HL-60/S4 treated with phorbol 12-myristate 13-acetate at 8.2 ng/mL for 4 days and 3 days (cell line): ENCODE measurements at regions not wholly inside any gene's neighbourhood (a gene's known extent, or its start where the extent isn't known, plus 50 kb on each side); places are given as distances from the start of the nearest gene placed in this dataset.

Experiments
- in situ Hi-C: fragments of 300-500 bp; cut with MboI; formaldehyde crosslinking; loops from 2 replicates; pipeline ENCODE4 v1.15.0; 2022; ENCODE audit warnings: low sequenced_read_pairs

DNA sequence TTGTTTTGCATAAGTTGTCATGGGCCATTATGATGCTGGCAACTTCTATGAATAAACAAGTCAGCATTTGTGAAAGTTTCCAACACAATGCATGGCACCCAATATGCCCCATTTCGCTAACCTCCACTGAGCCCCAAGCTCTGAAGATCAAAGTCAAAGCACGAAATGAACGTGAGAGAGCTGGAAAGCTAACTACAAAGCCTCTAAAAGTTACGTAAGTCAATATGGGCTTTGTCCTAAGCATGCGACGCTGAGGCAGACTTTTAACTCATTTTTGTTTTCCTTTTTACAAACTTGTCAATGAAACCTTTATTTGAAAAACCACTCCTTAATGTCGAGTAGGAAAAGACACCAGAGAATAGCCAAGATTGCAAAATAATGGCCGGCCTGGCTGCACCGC, 131.6 kb upstream of the NUDT7 start:
- in situ Hi-C loops = no loop called here

DNA sequence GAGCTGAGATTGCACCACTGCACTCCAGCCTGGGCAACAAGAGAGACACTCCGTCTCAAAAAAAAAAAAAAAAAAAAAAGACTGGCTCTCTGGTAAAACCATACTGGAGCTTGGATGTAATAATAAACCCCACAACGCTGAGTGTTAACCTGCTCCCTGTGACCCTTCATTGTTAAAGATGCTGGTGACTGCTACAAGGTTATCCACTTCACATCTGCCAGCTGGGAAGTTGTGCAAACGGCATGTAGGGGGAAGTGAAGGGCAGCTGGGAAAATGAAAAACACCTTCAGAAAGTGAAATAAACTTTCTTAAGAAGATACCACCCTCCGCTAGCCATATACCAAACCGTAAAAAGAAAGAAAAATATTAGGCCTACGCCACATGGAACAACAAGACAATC, 131.0 kb upstream of the NUDT7 start:
- in situ Hi-C loops = no loop called here

DNA sequence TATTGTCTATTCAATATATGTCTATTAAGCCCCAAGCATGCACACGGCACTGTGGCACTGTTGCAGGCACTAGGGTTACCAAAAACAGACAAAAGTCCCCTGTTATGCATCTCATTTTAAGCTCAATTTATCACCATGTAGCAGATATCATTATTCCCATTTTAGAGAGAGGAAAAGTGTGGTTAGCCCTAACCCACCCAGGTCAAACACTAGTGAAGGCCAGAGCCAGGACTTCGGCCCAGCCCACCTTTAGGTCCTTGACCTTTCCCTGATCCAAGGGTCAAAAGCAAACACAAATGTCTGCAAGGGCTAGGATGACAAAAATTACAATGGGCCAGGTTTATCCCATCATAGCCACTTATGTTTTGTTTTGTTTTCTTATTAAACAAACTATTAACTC, 130.3 kb upstream of the NUDT7 start:
- in situ Hi-C loops = no loop called here

DNA sequence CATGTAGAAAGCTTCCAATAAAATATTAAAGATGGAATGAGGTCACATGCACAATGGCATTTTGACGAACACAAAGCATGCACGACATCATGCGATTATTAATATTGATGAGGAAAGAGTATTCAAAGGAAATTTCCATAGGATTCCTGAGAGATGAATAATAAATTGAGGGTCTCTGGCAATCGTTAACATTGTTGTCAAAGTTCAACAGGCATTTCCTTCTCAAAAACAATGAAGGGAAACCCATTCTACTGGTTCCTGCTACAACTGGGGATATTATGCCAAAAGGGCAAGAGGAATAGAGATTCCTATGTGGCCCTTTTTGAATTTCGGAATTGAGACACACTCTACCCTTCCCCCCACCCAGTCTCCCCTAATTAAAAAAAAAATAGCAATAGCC, 128.3 kb upstream of the NUDT7 start:
- in situ Hi-C loops = no loop called here

DNA sequence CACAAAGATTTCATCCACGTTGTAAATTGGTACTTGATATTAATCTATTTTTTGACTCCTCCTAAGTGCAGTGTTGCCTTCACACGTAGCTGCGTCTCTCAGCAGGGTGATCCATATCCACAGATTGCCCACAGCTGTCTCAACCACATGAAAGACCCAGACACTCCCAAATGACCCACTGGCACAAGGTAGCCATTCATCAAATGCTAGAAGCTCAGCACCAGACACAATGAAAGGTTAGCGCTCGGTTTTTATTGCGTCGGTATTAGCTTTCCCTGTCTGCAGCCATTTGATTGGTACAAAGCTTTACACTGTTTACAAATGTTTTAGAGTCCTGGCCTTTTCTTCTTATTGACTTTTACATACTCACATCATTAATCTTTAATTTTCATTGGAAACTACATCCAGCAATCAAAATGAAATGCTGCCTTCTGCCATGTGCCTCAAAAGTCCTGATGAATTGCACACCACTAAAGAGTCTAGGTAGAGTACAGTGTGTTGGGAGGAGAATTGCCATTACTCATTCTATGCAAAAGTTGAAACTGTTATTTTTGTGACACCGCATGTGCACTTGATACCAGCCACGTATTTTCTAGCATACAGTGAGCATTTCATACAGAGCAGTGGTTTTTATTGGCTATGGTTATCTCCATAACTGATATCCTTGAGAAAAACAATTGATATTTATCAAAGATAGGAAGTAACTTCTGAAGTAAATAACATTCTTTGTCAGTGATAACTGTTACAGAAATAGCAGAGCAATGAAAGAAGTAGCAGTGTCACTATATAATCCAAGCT, 127.3 kb upstream of the NUDT7 start:
- in situ Hi-C loops = no loop called here

DNA sequence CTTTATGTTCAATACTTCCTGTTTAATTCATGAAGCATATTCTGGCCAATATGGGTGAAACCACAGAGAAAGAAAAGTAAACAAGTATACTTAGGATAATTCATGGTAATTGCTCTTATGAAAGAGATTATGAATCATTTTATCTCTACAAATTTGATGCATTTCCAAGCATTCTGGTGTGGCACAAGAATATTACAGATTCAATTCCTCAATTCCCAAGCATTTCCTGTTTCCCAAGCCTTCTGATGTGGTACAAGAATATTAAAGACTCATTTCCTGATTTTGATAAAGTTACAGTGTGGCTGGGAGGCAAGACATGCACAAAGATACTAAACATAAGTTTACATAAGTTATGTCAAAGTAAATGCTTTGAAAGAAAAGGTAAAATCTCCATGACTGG, 126.1 kb upstream of the NUDT7 start:
- in situ Hi-C loops = no loop called here

DNA sequence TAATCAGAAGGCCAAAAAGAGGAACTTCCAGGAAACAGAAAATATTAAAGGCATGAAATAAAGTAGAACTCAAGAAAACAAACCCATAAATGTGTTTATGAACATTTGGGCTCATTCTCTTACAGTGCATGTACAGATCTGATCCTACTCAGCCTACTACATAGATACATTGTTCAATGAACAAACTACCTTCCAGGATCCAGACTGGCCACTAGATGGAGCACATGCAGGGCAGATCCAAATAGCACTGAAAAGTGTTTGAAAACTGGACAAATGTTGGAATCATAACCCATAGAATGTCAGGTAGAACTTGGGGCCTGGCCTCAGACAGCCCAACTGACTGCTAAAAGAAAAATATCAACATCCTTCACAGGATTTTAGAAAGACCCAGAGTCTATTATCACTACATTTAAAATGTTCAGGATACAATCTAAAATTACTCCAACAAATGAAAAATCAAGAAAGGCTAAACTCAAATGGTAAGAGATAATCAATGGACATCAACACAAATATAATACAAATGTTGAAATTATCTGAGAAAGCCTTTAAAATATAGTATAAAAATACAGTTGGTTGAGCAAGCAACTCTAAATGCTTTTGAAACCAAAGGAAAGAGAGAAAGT, 122.4 kb upstream of the NUDT7 start:
- in situ Hi-C loops = no loop called here

DNA sequence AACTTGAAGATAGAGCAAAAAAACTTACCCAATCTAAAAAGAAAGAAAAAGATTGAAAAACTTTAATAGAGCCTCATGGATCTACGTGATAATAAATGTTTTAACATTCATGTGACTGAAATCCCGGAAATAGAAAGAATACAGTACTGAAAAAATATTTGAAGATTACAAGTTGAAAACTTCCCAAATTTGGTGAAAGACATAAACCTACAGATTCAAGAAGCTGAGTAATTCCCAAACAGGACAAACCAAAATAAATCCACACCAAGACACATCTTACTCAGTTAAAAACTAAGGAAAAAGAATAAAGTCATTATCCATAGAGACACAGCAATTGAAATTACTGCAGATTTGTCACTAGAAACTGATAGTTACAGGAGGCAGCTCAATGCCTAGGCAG, 121.8 kb upstream of the NUDT7 start:
- in situ Hi-C loops = no loop called here

DNA sequence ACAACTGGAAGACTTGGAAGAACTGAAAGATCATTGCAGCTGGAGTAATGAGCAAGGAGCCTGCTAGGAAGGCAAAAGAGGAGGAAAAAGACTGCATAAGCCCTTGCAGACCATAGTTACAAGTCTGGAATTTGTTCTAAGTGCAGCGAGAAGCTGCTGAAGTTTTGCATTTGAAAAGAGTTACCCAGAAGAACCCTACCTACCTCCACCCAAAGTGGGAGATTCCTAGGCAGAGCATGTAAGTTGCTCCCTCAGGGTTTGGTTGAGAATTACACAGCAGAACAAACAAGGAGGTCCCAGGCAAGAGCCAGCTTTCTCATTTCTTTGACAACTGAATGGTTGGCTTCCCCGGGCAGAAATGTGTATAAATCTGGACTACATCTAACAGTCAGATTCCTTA, 118.7 kb upstream of the NUDT7 start:
- in situ Hi-C loops = no loop called here

DNA sequence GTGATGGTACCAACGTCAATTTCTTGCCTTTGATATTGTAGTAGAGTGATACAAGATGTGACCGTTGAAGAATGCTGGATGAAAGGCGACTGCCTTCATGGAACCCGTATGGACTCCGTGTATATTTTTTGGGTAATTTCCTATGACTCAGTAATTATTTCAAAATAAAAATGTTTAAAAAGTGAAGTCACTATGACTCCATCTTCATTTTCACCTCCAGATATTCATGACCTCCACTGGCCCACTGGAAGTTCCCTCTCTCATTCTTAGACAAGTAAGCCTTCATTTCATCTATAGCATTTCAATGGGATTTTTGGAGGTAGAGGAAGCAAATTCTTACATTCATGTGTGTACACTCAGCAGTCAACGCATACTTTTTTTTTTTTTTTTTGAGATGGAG, 111.8 kb upstream of the NUDT7 start:
- in situ Hi-C loops = no loop called here

DNA sequence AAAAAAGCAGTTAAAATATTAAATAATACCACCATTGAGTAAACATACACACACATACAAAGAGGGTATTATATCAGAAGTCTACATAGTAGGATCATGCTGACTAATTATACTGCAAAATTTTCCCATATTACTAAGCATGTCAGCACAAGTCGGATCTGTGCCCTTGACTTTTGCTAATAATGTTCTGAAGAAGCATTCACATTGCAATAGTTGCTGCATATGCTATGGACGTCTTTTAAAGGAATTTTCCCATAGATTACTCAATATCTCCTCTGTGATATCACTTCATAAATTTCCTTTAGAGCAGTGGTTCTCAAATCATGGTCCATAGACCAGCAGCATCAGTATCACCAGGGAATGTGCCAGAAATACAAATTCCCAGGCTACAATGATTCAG, 110.9 kb upstream of the NUDT7 start:
- in situ Hi-C loops = no loop called here

DNA sequence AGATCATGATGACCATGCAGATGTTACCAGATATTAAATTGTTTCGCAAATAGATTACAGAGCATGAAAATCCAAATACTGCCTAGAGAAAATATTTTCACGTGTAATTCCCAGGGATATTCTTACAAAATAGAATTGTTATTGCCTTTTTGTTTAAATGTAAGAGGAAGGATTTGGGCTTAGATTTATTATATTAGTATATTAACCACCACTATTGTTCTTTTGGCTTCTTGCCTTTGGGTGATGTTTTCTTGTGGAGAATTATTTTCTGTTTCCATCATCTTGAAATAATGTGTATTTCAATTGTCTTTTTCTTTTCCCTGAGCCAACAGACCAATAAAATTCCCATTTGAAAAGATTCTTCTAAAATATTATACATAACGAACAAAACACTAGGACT, 109.7 kb upstream of the NUDT7 start:
- in situ Hi-C loops = no loop called here

DNA sequence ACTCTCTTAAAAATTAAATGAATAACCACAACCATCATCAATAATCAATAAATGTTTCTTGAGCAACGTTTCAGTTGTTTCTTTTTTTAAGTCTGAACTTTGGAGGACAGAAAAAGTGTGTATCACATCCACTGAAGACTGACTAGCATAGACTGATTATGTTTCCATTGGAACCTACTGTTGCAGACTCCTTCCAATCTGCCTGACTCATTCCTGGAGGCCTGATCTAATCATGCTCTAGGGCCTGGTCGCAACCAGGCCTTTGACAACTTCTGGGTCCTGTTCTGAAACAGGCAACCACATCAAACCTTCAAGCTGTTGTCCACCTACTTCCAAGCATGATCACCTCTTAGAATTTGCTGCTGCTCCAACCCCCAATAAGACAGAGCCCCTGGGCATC, 109.2 kb upstream of the NUDT7 start:
- in situ Hi-C loops = no loop called here

DNA sequence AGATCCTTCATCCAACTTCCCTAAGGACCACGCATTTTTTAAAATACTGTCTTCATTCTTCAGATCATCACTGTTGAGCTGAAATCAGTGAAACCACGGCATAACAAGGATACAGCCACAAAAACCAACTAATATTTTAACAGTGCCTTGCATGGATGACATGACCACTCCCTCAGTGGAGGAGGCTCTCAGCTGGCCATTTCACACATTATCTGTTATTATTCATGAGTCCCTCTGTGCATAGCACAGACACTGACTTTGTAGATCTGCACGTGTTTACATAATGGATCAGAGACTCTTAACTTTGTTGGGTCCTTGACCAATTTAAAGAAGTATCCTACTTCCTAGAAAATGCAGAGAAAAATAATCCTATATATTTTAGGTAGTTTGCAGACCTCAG, 104.8 kb upstream of the NUDT7 start:
- in situ Hi-C loops = no loop called here

DNA sequence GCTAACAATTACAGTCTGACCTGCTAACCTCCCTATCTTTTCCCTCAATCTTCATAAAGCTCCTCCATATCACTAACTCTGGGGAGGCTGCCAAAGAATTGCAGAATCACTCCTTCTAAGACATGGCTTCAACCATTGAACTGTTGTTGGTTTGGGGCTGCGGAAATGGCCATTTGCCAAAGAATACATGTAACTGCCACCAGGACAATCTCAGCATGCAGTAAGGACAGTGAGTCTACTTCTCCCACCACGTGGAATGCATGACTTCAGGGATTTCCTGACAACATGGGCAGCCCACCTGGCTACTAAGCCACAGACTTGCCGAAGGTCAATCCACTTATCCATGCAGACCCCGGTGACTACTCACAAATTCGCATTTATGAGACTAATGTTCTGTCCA, 104.3 kb upstream of the NUDT7 start:
- in situ Hi-C loops = no loop called here

DNA sequence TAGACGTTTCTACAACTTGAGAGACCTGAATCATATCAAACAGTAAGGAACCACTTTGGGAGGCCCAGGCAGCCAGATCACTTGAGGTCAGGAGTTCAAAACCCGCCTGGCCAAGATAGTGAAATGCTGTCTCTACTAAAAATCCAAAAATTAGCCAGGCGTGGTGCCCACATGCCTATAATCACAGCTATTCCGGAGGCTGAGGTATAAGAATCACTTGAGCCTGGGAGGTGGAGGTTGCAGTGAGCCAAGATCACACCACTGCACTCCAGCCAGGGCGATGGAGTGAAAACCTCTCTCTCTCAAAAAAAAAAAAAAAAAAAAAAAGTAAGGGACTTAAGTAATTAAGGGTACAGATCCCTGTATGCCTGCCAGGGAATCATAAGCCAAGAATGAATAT, 103.4 kb upstream of the NUDT7 start:
- in situ Hi-C loops = no loop called here

DNA sequence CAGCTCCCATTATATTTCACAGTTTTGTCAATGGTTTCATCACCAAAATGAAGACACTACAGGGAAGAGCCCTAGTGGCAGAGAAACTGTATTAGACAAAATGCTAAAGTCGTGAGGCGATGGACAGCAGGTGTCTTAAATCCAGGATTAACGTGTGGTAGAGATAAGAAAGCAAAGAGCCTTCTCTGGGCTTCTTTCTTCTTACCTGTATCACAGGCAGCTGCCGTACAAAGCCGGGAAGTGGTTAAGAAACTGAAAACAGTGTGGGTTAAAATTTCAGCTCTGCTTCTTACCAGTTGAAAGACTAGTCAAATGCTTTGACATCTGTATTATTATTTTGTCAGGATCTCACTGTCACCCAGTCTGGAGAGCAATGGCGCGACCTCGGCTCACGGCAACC, 98.2 kb upstream of the NUDT7 start:
- in situ Hi-C loops = no loop called here

DNA sequence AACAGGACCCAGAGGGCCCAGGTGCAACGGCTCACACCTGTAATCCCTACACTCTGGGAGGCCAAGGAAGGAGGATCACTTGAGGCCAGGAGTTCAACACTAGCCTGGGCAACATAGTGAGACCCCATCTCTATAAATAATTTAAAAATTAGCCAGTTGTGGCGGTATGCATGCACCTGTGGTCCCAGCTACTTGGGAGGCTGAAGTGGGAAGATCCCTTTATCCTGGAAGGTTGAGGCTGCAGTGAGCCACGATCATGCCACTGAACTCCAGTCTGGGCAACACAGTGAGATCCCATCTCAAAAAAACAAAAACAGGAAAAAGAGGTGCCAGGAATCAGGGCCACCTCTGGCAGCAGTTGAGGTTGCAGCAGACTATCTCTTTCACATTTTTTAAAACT, 85.7 kb upstream of the NUDT7 start:
- in situ Hi-C loops = no loop called here

DNA sequence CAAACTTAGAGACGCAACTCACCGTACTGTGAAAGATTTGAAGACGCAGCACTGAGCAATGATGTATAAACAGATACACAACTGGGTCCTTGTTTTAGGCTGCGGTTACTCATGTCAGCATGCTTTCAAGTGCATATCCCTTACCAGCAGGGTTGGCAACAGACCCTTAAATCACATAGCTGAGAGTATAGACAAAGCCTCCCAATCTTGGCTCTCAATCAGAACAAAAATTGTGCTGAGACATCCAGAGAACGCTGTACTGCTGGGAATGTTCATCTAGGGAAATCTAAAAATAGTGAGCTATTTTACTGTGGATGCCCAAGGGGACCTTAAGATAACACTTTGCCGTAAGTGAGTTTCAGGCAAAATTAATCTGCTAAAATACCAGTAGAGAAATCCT, 84.4 kb upstream of the NUDT7 start:
- in situ Hi-C loops = no loop called here

DNA sequence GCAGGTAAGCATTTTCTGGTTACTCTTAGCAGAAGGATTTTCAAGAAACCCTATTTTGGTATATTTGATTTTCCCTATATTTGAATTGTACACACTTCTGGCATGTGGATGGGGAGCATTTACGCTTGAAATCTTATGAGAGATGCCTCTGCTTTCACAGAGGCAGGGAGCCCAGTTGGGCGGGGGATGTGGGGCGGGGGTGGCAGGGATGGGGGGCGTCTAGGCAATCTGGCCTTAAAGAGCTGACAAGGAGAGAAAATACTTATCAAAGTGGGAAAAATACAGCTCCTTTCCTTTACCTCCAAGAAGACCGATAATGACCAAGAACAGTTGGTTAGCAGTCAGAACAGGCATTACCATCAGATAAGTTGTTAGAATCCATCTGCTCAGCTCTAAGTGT, 79.1 kb upstream of the NUDT7 start:
- in situ Hi-C loops = no loop called here

DNA sequence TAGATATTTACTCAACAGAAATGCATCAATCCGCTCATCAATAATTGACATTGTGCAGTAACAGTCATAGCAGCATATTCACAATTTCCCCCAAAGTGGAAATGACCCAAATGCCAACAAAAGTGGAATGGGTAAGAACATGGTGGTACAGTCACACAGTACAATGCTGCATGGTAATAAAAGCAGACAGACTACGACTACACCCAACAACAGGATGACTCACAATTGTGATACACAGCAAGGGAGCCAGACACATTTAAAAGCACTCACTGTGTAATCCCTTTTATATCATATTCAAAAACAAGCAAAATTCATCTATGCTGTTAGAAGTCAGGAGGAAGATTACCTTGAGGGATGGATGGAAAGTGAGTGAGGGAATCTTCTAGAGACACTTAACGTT, 76.5 kb upstream of the NUDT7 start:
- in situ Hi-C loops = no loop called here

DNA sequence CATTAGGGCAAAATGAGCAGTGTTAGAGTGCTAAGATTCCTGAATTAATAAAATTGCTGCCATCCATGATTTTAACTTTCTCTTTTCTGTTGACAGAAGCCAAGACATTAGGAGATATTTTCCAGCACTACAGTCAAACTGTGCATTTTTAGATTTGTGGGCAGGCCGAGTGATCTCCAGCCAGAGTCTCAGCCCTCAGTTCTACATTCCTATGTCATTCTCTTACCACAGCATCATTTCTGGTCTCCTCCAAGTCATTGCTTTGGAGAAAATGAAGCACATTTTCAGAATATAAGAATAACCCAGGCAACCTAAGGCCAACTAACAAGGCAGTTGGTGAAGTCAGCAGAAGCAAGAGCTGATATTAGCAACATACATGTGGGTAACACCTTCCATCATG, 74.6 kb upstream of the NUDT7 start:
- in situ Hi-C loops = no loop called here

DNA sequence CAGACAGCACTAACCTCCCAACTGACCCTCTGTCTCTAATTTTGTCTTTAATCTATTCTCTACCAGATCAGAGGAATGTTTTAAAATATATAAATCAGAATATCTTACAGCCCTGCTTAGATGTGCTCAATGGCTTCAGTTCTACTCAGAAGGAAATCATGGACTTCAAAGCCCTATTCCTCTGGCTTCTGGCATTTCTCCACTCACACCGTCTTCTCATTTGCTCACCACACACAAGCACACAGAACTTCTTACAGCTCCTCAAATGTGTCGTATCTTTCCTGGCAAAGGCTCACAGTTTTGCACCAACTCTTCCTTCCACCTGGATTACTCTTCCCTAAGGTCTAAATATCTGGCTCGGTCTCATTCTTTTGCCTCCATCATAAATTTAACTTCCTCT, 71.6 kb upstream of the NUDT7 start:
- in situ Hi-C loops = no loop called here
